HG02798 (cell line): ENCODE measurements at regions not wholly inside any gene's neighbourhood (a gene's known extent, or its start where the extent isn't known, plus 50 kb on each side); places are given as distances from the start of the nearest gene placed in this dataset.
"Not testable (repeated sequence)": the region's sequence is repeated elsewhere in the genome, so short reads cannot be mapped to it uniquely, and the experiment has no call there.

Experiments
- ATAC-seq: cut with Tn5 transposase; IDR thresholded peaks from one replicate; pipeline ENCODE4 v1.9.1; 2021; ENCODE audit warnings: mild to moderate bottlenecking; ENCODE audit not compliant: unreplicated experiment, poor library complexity

DNA sequence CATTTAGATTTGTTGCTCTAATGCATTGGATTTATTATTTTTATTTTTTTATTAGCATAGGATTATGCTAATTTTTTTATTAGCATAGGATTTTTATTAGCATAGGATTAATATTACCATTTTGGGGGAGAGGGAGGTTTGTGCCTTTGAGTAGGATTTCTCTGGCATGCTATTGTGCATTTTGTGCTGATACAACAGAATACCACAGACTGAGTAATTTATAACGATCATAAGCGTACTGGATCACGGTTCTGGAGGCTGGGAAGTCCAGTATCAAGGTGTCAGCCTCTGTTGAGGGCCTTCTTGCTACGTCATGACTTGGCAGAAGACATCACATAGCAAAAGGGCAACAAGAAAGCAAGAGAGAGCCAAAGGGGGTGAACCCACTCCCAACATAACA lies 187.5 kb downstream of the XPNPEP1 start:
- no peak for ATAC-seq

DNA sequence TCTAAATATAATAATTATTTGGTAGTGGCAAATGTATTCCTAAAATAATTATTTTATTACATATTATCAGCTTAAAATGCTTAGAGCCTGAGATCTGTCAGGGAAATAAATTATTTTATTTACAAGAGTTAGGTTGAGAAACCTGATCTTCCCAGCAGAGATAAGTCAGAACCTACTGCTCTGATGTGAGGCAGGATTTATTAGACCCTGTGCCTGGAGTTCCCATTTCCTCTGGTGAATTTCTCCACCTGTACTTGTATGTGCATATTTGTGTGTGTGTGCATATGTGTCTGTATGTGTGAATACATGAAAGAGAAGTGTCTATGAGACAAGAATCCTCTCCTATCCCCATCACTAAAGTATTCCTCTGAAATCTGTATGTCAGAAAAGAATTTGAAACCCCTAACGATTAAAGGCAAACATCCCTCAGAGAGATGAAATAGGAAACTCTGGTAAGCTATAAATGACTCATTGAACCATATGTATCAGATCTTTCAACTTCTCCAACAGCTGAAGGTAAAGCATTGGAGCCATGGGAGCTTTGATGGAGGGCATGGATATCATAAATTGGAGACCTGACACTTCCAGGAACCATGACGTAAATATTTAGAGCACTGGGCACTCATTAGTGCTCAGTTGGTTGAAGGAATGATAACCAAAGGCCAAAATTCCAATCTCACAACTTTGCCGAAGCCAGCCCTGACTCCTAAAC lies 190.9 kb downstream of the XPNPEP1 start:
- no peak for ATAC-seq

DNA sequence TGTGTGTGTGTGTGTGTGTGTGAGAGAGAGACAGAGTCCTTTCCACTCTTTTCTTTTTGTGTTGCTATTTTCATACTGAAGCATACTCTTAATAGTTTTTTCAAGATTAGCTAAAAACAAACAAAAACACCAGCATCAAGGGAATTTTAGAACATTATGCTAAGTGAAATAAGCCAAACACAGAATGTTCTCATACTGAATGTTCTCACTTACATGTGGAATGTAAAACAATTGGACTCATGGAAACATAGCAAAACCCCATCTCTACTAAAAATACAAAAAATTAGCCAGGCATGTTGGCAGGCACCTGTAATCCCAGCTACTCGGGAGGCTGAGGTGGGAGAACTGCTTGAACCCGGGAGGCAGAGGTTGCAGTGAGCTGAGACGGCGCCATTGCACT lies 193.4 kb downstream of the XPNPEP1 start:
- not testable (repeated sequence) for ATAC-seq

DNA sequence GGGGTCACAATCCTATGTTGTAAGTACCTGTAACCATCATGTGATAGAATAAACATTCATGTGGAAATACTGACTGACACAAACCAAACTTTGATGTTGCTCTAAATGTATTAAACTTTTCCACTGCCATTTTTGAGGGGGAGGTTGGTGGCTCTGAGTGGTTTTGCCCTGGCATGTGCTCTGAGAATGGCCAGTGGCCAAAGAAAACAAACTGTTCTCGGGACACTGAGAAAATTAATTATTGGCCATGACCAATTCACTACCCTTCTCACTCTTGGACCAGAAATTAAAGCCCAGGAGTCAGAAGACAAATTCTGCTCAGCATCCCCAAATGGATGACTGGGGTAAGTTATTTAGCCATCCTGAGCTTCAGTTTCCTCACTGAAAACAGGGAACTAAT lies 195.9 kb downstream of the XPNPEP1 start:
- ATAC-seq: no peak

DNA sequence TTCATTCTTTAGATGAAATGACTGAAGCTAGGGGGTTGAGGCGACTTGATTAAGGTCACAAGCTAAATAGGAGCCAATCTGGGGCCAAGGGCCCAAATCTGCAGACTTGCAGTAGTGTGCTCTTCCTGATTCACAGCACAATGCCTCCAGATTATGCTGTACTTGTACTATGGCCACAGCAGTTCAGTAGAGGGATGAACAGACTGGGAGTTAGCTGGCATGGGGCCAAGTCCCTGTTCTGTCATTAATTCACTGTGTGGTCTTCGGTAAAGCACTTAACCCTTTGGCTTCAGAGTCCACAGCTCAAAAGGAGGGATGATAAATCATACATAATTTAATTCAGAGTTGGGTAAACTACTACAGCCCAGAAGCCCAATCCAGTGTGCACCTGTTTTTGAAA lies 196.8 kb downstream of the XPNPEP1 start:
- no peak for ATAC-seq

DNA sequence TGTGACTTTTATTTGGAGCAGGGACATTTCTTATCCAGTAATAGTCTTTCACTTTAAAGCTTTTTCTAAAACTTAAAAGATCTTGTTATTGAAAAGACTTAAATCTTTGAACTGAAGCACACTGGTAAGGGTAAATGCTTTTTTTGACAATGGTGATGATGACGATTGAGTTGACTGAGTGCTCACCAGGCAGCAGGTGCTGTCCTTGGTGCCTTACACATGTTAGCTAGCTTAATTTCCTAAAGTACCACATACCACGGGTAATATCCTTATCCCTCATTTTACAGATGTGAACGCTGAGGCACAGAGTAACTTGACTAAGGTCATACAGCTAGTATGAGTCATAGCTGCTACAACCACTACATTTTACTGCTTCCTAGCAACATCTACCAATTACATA lies 200.0 kb downstream of the XPNPEP1 start:
- ATAC-seq: no peak

DNA sequence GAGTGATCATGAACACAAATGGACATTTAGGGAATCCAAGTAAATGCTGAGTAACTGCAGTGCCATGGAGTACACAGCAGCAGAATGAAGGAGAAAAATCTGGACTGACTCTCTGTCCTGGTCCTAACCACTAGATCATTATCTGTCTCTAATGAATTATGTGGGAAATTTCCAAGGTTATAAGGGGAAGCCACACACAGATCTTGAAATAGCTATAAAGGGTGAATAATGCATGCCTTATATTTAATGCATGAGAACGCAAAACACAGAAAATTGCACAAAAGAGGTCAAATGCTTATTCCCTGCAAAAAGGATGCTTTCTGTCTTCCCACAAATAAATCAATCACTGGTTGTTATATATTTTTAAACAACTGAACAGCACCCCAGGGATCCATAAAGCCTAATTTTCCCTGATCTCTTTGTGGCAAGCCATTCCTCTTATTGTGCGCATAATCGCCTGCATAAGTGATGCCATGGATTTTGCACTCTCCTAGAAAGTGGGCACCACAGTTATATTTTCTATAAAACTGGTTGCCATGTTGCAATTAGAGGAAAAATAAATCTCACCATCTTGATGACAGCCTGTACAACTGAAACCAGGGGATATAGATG lies 201.8 kb downstream of the XPNPEP1 start:
- no peak for ATAC-seq

DNA sequence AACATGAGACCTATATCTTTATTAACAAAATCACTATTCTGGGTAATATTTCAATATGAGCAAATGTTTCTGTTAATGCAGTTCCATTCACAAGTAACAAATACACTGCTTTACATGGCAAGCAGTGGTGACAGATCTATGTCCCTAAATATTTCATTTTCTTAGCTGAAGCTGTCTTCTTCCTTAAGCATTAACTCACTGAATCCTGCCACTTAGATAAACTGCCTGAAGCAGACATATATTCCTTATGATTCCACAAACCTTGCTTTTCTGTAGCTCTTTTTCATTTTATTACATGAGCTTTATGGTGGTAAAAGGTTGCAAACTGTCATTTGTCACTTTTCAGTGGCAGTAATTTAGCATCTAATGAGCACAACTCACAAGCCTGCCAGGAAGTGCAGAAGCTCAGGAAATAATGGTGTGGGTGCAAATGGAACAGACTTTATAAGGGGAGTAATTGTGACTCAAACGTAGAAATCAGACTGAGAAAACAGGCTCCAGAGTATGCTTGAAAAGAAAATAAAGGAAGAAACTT lies 217.2 kb downstream of the XPNPEP1 start:
- no peak for ATAC-seq

DNA sequence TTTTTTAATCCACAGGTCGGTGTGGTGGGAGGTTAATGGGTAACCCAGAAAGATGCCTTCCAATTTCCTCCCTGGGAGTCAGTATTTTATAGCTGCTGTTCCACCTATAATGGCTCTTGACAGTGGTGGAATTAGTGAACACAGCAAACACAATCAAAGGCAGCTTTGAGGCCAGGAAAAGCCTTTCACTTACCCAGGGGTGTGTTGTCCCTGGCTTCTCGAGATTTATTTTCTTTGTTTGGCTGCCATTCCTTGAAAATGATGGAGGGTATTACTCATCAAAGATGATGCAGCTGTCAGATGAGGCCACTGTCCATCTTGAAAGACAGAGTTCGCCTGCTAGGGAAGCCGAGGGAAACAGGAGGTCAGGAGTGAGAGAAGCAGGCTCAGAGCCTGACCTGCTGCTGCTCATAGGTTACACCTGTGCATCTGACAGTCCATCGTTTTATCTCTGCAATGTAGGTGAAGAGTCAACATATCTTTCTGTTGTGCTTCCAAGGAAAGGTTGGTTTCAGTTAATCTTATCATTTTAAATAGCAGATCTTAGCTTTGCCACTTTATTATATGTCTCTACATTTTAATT lies 221.6 kb downstream of the XPNPEP1 start:
- ATAC-seq: no peak

DNA sequence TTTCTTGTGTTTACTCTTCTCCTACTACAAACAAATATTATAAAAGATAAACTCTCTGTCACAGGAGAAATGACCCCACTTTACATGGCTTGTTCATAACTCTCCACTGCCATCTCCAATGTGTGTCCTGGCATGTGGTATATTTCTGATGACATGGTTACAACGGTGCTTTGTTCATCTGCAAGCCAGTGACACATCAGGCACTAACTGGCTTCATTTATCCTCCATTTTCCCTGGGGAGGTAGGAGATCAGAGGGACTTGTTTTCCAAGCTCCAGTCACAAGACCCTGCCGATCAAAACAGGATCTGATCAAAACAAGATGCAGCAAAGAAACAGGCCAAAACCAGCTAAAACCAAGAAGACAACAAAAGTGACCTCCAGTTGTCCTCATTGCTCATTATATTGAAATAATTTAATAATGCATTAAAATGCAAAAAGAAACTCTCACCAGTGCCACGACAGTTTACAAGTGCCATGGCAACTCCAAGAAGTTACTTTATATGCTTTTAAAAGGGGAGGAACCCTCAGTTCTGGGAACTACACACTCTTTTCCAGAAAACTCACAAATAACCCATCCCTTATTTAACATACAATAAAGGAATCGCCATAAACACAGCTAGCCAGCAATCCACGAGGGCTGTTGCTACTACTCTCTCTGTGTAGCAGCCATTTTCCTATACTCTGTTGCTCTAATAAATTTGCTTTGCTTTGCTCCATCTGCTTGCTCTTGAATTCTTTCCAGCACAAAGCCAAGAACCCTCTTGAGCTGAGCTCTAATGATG lies 224.2 kb downstream of the XPNPEP1 start:
- no peak for ATAC-seq

DNA sequence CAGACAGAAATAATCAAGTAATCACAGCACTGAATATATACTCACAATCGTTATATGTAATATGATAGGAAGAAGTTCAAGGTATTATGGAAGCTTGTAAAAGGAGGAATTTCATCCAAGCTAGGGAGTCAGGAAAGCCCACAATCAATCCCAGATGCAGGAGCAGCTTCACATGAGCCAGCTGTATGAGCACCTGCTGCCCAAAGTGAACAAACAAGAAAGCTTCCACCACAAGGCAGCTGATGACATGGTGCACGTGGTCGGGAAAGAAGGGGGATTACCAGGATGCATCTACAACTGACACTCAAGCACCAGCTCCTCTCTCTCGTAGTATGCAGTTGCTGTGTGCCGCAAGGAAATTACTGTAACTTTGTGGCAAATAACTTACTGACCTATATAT lies 225.2 kb downstream of the XPNPEP1 start:
- ATAC-seq: no peak

DNA sequence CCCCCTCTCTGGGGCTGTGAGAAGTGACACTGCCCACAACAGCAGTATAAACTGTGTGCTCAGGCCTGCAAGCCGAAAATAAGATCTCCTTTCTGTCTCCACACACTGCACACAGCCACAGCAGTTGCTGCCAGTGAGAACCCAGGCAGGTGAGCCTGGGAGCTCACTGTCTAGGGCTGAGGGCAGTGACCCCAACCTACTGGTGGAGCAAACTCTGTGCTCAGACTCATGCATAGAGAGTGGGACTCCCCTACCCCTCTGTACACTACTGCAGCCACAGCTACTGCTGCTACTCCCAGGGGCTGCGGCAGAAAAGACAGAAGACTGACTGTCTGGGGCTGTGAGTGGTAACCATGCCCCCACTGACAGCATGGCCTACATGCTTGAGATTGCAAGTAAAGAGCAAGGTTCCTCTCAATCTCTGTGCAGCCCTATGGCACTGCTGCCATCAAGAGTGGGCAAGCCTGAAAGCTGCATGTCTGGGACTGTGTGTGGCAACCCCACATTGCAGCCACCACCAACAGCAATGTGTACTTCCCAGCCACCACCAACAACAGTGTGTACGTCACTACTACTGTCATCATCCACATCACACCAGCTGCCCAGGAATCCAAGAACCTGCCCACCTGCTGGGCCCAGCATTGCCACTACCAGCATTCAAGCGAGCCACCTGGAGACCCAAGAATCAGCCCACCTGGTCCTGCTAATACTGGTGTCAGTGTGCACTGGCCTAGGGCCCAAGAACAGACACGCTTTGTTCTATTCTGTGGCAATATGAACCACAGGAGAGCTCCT lies 226.1 kb downstream of the XPNPEP1 start:
- ATAC-seq: no peak

DNA sequence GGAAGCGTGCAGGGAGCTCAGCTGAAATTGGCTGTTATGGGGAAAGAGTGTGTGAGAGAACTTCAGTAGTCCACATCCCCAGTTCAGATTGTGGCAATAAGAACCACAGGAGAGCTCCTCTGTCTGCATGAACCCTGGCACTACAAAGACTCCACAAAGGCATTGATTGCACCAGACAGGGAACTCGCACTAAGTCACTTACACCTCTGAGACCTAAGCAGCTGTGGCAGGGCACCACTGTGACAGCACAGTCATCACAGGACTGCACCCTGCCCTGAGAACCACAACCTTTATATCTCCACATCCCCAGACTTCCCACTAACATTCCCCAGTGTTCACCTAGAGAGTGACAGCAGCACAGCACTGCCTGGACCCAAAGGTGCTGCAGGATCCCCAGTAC lies 226.8 kb downstream of the XPNPEP1 start:
- ATAC-seq: no peak

DNA sequence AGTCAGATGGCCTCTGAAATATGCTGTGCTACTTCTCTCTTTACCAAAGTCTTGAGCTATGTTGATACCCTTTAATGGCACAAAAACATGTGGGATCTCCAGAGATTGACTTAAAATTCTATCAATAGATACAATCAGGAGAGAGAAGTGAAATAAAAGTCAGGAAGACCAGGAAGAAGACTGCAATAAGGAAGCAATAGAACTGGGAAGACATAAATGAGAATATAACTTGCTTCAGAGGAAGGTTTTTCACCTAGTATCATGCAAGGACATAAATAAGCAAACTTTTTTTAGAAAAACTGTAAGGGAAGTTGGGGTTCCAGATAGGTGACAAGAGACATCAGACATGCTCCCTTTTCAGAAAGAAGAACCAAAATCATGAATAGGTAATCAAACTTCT lies 227.3 kb downstream of the XPNPEP1 start:
- ATAC-seq: no peak

DNA sequence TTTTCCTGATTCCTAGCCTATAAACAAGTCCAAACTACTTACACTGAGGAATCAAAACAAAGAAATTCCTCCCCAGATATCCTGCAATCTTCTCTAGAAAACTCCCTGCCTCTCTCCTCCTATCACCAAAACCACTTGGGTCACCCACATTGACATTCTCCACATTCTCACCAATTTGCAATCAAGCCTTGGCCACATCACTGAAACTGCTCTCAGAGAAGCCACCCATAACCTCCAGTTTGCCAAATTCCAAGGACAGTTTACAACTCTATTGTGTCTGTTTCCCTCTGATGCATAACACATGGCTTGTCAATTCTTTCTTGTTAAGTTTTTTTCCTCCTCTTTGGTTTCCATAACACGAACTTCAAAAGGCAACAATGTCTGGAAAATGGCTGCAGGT lies 233.5 kb downstream of the XPNPEP1 start:
- ATAC-seq: no peak

DNA sequence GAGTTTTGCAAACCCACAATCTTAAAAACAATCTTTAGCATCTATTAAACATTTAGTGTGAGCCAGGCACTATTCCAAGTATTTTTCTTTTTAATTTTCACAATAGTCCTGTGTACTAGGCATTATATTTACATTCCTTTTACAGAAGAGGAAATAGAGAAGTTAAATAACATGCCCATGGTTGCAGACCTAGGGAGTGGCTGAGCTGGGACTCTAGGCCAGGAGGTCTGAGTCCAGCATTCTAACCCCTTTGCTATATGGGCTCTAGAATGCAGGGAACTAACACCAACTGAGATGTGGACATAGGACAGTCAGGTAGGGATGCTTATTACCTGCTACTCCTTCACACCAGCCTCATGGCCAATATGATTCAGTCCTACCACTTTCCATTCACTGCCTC lies 243.8 kb downstream of the XPNPEP1 start:
- no peak for ATAC-seq

DNA sequence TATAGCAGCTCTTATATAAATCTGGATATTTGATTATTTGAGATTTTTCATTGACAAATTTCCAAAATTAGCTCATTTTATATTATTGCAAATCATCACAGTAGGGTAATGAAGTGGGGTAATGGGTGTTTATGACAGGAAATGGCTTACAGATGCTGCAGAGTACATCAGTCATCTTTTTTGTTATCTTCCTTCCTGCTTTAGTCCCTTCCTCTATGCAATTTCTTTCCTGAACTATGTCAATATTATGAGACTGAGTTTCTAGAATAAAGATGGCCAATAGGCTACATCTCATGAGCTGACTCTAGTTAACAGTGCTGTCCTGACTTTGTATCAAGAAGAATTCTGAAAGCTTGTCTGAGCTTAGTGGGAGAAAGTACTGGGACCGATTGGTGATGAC lies 244.5 kb downstream of the XPNPEP1 start:
- no peak for ATAC-seq

DNA sequence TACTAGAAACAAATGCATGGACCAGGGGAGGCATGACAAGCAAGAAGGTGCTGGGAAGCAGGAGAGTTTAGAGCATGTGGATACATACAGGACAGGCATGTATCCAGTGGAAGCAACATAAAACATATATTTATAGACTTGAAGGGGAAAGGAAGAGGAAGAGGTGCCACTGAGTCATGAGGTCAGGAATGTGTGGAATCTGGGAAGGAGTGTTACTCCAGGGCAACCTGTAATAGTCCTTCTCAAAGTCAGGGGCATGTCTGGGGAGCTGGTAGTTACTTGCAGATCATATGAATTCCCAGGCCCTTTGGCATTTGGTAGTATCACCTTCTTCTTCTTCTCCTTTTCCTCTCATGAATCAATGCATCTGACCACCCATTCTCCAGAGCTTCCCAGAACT lies 246.6 kb downstream of the XPNPEP1 start:
- no peak for ATAC-seq

DNA sequence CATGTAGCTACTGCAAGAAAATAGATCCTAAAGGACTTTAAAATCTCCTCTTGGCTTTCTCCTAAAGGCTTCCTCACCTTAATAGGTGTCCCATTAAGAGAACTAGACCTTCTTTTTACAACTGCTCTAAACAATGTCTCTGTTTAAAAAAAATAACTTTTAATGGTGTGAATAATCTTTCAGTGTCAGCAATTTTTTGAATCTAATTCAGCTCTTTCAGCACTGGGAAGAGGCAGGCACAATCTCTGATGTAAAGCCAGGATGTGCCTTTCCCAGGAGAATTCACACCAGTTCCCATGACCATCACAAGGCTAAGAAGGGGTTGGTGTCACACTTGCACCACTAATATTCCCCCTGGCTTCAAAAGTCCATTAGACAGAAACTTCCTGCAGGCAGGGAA lies 254.6 kb downstream of the XPNPEP1 start:
- no peak for ATAC-seq

DNA sequence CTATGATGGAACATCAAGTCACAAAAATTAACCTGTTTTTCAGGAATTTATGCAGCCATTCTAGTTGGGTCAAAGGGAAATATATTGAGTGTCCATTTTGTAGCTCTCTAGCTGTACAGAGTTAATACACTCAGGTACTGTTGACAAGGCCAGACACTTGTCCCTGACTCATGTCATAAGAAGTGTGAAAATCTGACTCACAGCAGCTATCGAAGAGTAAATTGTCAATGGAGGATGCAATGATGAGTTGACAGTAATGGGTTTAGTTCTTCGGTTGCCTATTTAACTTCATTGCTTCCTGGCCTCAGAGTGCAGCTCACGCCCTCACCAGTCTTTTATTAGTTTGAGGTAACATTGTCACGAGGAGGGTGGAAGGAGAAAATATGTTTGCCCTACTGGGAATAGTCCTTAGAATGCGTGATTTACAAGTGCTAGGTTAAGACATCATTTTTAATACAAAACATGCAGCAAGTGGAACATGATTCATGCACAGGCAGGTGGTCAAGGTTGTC lies 255.1 kb downstream of the XPNPEP1 start:
- no peak for ATAC-seq
